NT2/D1 (cell line): ENCODE measurements at regions not wholly inside any gene's neighbourhood (a gene's known extent, or its start where the extent isn't known, plus 50 kb on each side); places are given as distances from the start of the nearest gene placed in this dataset.

ENCODE experiments used
- SUZ12 ChIP-seq: IDR thresholded peaks from 2 replicates; pipeline ENCODE4 v1.6.1; 2011; ENCODE audit not compliant: insufficient read length, insufficient read depth; ENCODE audit errors: extremely low read depth
- YY1 ChIP-seq: IDR thresholded peaks from 2 replicates; pipeline ENCODE4 v1.6.1; 2011; ENCODE audit not compliant: insufficient read length, insufficient read depth

DNA sequence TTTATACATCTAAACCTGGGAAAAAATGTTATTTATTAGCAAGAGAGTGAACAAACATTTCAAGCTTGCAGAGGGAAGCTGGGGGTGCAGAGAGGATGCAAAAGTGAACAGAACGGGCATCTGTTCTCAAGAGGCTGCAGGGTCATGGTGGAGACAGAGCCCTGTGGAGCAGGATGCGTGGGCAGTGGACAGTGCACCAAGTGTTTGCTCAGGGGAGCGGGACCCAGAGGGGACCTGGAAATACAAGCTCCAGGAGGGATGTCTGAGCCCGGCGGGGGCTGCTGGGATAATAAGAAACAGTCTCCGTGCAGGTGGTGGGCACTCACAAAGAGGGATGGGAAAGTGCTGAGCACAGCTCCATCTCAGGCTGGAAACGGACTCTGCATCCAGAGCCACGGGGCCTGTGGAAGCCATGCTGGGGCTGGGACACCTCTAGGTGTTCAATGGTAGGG is 105.3 kb upstream of the SLC45A1 start:
- TF ChIP-seq YY1, result no peak
- TF ChIP-seq SUZ12, result no peak
